Prostate gland (tissue), 2 donors: ENCODE measurements at regions not wholly inside any gene's neighbourhood (a gene's known extent, or its start where the extent isn't known, plus 50 kb on each side); places are given as distances from the start of the nearest gene placed in this dataset.

Experiments
- POLR2A ChIP-seq: fragments of 450-650 bp; IDR thresholded peaks from one replicate; pipeline ENCODE4 v1.6.1; 2016; ENCODE audit warnings: antibody characterized with exemption, mild to moderate bottlenecking
- POLR2AphosphoS5 ChIP-seq: sonication (generic); formaldehyde crosslinking; IDR thresholded peaks from one replicate; pipeline ENCODE4 v1.6.1; 2017; ENCODE audit warnings: antibody characterized with exemption
- TF ChIP-seq, protein P1 (sequence below), 4 experiments: fragments of 200-600 bp in 2 of 4; fragments of 450-650 bp in 2 of 4; sonication (generic) in 2 of 4; IDR thresholded peaks; 1 replicate in 3 of 4; 2 replicates in 1 of 4; pipeline ENCODE4 v1.5.1; 2016 to 2019; ENCODE audit warnings: antibody characterized with exemption in 4 of 4, mild to moderate bottlenecking in 2 of 4, moderate library complexity in 2 of 4

DNA sequence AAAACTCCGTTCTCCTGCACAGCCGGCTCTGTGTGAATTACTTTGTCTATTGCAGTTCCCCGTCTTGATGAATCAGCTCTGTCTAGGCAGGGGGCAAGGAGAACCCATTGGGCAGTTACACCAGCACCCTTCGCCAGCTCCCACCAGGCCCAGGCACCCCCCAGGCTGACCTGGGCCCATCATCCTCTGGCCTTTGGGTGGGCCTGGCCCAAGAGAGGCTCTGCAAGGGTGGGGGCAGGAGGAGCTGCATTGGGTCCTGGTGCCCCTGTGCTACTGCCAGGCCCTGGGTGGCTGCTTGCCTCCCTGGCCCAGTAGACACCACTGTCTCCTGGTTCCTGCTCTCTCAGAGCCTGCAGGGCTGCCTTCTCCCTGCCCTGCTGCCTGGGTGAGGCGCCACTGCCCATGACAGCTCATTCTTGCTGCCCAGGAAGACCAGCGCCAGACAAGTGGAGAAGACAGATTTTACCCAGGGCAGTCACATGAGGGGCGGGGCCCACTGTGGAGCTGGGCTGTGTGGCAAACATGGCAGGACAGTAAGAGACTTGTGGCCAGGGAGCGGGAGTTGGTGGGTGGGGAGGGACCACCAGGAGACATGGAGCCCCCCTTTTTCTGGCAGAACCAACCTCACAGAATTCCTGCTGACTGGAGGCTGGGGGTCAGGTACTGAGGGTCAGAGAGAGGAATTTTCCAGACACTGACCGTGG lies 67.2 kb downstream of the MRPL36 start:
- TF ChIP-seq, protein P1, sequence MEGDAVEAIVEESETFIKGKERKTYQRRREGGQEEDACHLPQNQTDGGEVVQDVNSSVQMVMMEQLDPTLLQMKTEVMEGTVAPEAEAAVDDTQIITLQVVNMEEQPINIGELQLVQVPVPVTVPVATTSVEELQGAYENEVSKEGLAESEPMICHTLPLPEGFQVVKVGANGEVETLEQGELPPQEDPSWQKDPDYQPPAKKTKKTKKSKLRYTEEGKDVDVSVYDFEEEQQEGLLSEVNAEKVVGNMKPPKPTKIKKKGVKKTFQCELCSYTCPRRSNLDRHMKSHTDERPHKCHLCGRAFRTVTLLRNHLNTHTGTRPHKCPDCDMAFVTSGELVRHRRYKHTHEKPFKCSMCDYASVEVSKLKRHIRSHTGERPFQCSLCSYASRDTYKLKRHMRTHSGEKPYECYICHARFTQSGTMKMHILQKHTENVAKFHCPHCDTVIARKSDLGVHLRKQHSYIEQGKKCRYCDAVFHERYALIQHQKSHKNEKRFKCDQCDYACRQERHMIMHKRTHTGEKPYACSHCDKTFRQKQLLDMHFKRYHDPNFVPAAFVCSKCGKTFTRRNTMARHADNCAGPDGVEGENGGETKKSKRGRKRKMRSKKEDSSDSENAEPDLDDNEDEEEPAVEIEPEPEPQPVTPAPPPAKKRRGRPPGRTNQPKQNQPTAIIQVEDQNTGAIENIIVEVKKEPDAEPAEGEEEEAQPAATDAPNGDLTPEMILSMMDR (IDR thresholded peaks at IDR 0.05): no peak
- TF ChIP-seq POLR2A: no peak
- TF ChIP-seq POLR2AphosphoS5: no peak
